Rectal smooth muscle tissue (tissue), 1 donor: ENCODE measurements at regions not wholly inside any gene's neighbourhood (a gene's known extent, or its start where the extent isn't known, plus 50 kb on each side); places are given as distances from the start of the nearest gene placed in this dataset.
"Not testable (repeated sequence)": the region's sequence is repeated elsewhere in the genome, so short reads cannot be mapped to it uniquely, and the experiment has no call there.

Source experiments
- H3K27ac ChIP-seq: one replicate; pipeline ENCODE4 v1.7.0; 2013; ENCODE audit warnings: low read depth, low read length, inconsistent platforms
- H3K27me3 ChIP-seq: one replicate; pipeline ENCODE4 v1.7.0; 2013; ENCODE audit warnings: low read length; ENCODE audit not compliant: control insufficient read depth, insufficient read depth
- H3K36me3 ChIP-seq: one replicate; pipeline ENCODE4 v1.7.0; 2013; ENCODE audit warnings: low read length; ENCODE audit not compliant: control insufficient read depth, insufficient read depth
- H3K4me1 ChIP-seq: one replicate; pipeline ENCODE4 v1.7.0; 2013; ENCODE audit warnings: low read length; ENCODE audit not compliant: control insufficient read depth, insufficient read depth
- H3K4me3 ChIP-seq: one replicate; pipeline ENCODE4 v1.7.0; 2013; ENCODE audit warnings: low read length
- H3K9ac ChIP-seq: one replicate; pipeline ENCODE4 v1.7.0; 2013; ENCODE audit warnings: low read length

DNA sequence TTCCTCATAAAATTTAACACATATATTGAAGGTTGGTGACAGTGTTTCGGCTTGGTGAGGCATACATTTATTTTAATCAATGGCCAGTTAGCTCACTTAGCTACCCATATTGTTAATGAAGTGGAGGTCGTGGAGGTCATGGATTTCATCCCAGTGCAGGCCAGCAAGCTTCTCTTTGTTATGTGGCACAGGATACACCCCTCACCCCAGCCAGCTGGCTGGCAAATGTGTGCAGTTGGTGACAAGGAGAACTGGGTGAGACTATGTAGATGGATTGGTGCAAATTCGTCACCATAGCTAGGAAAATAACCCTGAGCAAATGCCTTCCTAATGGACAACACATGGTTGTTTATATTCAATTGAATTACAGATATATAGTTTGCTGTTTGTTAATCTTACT is 50.5 kb upstream of the FOXP2 start:
- Histone ChIP-seq H3K4me3 (no peak overlapping the region), H3K27me3 (no peaks in the 10 kb centered on the region), H3K27ac (no peak overlapping the region), H3K36me3 (no peaks in the 10 kb centered on the region), H3K9ac (no peak overlapping the region), H3K4me1 (no peaks in the 10 kb centered on the region)

DNA sequence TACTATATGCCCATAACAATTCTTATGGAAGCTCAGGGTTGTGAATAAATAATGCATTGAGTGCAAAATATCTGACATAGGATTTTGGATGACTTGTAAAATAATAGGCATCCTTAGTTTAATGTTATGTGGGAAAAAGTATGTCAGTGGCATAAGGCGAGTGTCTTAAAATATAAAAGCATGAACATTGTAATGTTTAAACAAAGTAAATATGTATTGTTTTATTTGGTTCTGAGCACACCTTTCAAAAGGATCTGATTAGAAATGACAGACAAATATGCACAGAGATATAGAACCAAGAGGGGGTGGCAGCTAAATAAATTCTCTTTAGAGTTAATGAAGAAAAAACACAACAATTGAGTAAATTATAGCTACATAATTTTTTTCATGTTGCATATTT is 51.3 kb upstream of the FOXP2 start:
- no peaks in the 10 kb centered on the region for H3K4me1 ChIP-seq
- H3K9ac ChIP-seq, result no peak overlapping the region

DNA sequence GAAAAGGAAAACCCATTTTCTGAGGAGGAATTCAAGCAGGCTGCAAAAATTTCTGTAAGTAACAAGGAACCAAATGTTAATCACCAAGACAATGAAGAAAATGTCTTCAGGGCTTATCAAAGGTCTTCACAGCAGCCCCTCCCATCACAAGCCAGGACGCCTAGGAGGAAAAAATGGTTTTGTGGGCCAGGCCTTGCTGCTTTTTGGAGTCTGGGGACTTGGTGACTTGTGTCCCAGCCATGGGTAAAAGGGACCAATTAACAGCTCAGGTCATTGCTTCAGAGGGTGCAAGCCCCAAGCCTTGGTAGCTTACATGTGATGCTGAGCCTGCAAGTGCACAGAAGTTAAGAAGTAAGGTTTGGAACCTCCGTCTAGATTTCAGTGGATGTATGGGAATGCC is 55.7 kb upstream of the FOXP2 start:
- Histone ChIP-seq H3K4me1 (no peaks in the 10 kb centered on the region), H3K27ac (no peak overlapping the region), H3K36me3 (no peaks in the 10 kb centered on the region), H3K4me3 (no peak overlapping the region), H3K27me3 (no peaks in the 10 kb centered on the region), H3K9ac (no peak overlapping the region)

More for the DNA sequence above, 51.3 kb upstream of the FOXP2 start:
- H3K4me3 ChIP-seq, result no peak overlapping the region
- no peak overlapping the region for H3K27ac ChIP-seq
- no peaks in the 10 kb centered on the region for H3K36me3 ChIP-seq
- no peaks in the 10 kb centered on the region for H3K27me3 ChIP-seq

DNA sequence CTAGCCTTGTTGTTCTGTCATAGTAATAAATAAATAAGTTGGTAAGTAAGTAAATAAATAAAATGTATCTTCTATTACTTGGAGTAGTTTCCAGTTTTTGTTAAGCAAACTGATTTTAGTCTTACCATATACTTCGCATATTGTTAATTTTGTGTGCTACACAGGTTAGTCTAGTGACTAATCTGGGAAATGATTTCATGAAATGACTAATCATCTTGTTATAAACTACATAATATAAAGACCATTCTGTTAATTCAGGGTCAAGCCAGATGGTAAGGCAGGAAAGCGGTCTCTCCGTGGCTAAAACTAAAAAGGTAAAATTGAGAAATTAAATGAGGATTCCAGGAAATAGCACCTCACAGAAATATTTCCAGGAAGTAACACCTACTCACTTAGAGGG is 58.5 kb upstream of the FOXP2 start:
- Histone ChIP-seq H3K36me3 (no peaks in the 10 kb centered on the region), H3K27ac (no peak overlapping the region), H3K27me3 (no peaks in the 10 kb centered on the region), H3K9ac (no peak overlapping the region), H3K4me3 (no peak overlapping the region), H3K4me1 (no peaks in the 10 kb centered on the region)

DNA sequence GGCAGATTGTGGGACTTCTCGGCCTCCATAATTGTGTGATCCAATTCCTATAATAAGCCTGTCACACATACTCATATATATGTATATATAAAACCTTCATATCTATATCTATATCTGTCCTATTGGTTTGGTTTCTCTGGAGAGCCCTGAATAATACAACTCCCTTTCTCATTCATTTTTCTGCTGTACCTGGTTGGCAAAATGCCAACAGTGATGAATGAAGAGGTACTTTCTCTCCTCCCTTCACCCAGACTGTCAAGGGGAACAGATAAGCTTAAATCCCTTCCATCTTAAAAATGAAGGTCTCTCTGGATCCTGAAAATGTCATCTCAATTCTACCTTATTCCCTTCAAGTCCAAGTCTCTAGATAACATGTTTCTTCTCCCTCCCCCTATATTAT is 60.3 kb upstream of the FOXP2 start:
- H3K4me1 ChIP-seq, result no peaks in the 10 kb centered on the region
- H3K9ac ChIP-seq, result no peak overlapping the region
- H3K27me3 ChIP-seq, result no peaks in the 10 kb centered on the region
- H3K36me3 ChIP-seq, result no peaks in the 10 kb centered on the region
- H3K27ac ChIP-seq, result no peak overlapping the region
- no peak overlapping the region for H3K4me3 ChIP-seq

DNA sequence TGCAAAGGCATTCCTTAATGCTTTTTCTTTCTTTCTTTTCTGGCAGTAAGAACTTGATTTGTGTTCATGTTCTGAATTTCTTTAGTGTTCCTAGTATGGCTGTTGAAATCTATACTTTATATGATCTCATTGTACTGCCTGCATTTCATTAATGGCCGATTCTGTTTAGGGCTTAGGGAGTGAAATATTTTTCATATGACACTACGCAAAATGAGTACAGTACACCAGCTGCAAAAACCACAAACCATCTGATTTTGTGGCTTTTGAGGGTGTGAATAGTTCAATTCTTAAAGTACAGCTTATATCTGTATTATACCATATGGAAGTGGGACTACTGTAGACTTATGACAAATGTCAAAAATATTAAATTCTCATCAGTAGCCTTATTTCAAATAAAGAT is 69.1 kb upstream of the FOXP2 start:
- Histone ChIP-seq H3K9ac (no peak overlapping the region), H3K4me1 (no peaks in the 10 kb centered on the region), H3K27ac (no peak overlapping the region), H3K36me3 (no peaks in the 10 kb centered on the region), H3K27me3 (no peaks in the 10 kb centered on the region), H3K4me3 (no peak overlapping the region)

DNA sequence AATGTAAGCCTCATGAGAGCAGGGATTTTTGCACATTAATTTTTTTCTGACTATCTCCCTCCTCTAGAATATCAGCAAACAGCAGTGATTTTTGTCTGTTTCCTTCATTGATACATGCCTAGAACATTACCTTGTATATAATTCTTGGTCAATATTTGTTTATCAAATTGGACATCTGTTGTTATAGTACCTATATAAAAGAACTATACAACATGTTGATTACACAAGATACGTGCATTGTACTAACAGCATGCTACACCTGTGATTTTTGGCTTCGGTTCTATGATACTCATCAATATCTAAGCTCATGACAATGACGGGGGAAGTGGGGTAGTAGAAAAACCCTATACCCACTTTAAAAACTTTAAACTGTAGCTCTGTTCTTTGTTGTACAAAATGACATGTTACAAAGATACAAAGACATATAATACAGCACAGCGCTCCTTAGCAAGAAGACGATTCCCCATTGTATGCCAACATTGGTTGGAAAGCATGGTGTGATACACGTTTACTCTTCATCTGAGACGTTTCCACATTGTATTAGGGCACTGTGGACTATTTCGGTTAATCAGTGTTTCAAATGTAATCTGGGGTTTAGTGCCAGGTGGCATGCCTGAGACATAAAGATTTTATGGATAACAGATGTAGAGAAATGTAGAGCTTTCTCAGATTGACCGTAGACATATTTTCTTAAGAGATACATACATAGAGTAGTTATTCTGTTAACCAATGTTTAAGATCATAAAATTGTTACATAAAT is 70.5 kb upstream of the FOXP2 start:
- Histone ChIP-seq H3K27me3 (no peaks in the 10 kb centered on the region), H3K9ac (no peak overlapping the region), H3K36me3 (no peaks in the 10 kb centered on the region), H3K4me3 (no peak overlapping the region), H3K27ac (no peak overlapping the region), H3K4me1 (no peaks in the 10 kb centered on the region)

DNA sequence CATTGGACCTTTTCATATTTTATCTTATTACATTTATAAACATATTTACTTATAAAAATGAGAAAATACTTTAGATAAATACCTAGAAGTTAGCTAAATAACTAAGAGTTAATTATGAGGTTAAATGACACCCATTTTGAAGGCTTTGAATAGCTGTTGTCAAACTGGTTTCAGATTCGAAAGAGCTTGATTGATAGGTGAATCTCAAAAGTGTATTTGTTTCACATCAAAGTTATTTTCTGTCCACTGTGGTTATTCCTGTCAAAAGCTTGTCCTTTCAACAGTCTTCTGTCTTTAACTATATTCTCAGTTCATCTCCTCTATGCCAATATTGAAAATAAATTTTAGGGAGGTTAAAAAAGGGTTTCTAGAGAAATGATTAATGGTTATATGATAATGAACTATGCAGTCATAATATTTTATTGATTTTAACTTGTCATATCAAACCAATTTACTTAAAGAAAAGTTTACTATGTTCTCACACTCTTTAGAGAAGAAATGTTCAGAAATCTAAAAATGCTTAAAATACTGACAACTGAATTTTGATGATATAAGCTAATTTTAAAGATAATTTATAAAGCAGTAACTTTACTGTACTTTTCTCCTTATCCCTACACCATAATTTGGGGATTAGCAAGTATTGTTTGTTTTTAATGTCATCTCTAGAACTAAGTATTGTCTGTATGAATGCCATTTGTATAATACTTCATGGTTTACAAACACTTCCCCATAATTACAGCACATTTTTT is 72.0 kb upstream of the FOXP2 start:
- Histone ChIP-seq H3K9ac (no peak overlapping the region), H3K27ac (no peak overlapping the region), H3K4me3 (no peak overlapping the region), H3K27me3 (no peaks in the 10 kb centered on the region), H3K36me3 (no peaks in the 10 kb centered on the region), H3K4me1 (no peaks in the 10 kb centered on the region)

DNA sequence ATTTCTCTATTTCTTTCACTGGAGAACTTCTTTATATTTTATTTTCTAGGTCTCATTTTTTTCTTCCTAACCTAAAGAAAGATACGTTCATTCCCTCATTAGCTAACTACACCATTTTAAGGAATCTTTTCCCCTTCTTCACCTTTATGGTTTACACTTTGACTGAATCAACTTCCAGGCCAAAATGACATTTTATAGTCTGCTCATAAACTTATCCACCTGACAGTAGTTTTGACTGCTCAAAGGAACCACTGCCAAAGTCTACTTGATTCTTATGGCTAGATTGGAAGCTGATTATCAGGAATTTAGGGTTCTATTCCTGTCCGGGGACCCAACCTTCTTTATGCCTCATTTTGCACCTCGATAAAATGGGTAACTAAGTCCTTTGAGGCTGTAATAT is 73.0 kb upstream of the FOXP2 start:
- no peaks in the 10 kb centered on the region for H3K27me3 ChIP-seq
- no peak overlapping the region for H3K9ac ChIP-seq
- H3K4me1 ChIP-seq, result no peaks in the 10 kb centered on the region
- no peak overlapping the region for H3K4me3 ChIP-seq
- H3K36me3 ChIP-seq, result no peaks in the 10 kb centered on the region
- H3K27ac ChIP-seq, result no peak overlapping the region

DNA sequence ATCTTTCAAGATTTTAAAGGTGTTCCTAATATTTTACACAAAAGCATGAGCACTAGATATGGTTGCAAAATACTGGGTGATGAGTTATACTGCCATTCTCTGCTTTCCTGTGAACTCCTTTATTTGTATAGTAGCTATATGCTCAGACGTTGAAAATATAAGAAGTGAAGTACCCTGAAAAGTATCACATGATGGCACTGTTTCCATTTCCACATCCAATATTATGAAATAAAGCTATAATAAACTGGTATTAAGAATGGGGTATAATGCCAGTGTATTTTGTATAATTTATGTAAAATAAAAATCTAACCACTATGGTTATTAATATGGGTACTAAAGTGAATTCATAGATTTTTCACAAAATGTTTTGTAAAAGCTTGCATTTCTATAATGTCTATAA is 79.6 kb upstream of the FOXP2 start:
- Histone ChIP-seq H3K27me3 (no peaks in the 10 kb centered on the region), H3K27ac (no peak overlapping the region), H3K36me3 (no peaks in the 10 kb centered on the region), H3K4me3 (no peak overlapping the region), H3K9ac (no peak overlapping the region), H3K4me1 (no peaks in the 10 kb centered on the region)

DNA sequence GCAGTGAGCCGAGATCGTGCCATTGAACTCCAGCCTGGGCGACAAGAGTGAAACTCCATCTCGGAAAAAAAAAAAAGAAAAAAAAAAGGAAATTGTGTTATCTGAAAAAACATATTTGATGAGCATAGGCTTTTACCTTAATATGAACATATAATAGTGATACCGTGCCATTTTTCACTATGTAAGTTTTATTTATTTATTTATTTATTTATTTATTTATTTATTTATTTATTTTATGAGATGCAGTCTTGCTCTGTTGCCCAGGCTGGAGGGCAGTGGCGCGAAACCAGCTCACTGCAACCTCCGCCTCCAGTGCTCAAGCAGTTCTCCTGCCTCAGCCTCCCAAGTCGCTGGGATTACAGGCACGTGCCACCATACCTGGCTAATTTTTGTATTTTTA is 85.2 kb upstream of the FOXP2 start:
- H3K4me1 ChIP-seq, H3K36me3 ChIP-seq, H3K4me3 ChIP-seq, H3K27ac ChIP-seq, H3K27me3 ChIP-seq, H3K9ac ChIP-seq: not testable (repeated sequence)

DNA sequence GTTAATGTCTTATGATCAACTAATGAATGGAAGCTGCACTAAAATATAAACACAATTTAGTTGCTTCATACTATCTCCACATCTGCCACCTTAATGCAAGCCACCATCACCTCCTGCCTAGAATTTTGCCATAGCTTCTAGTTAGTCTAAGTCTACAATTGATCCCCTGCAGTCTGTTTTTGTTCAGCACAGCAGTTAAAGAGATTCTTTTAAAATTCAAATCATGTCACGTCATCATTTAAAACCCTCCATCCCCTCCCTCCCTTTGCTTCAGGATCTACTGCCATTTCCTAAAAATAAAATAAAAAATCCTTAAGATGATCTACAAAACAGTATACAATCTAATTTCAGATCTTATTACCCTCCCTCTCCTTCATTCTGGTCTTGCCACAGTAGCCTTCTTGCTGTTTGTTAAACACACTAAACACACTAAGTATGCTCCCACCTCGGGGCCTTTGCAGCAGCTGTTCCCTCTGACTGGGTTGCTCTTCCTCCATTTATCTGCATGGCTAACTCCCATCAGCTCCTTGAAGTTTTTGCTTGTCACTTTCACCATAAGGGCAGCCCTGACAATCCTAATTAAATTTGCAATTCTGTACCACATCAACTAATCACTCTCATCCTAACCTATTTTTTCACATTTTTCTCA is 97.0 kb upstream of the FOXP2 start:
- no peaks in the 10 kb centered on the region for H3K27me3 ChIP-seq
- H3K36me3 ChIP-seq, result no peaks in the 10 kb centered on the region

More for the DNA sequence above, 97.0 kb upstream of the FOXP2 start:
- H3K9ac ChIP-seq, result no peak overlapping the region
- H3K4me3 ChIP-seq, result no peak overlapping the region
- no peak overlapping the region for H3K27ac ChIP-seq
- no peaks in the 10 kb centered on the region for H3K4me1 ChIP-seq
